HG03175 (cell line): ENCODE measurements at regions not wholly inside any gene's neighbourhood (a gene's known extent, or its start where the extent isn't known, plus 50 kb on each side); places are given as distances from the start of the nearest gene placed in this dataset.
"Not testable (repeated sequence)": the region's sequence is repeated elsewhere in the genome, so short reads cannot be mapped to it uniquely, and the experiment has no call there.

Source experiments
- ATAC-seq: cut with Tn5 transposase; IDR thresholded peaks from one replicate; pipeline ENCODE4 v1.9.1; 2021; ENCODE audit warnings: mild to moderate bottlenecking, moderate library complexity; ENCODE audit not compliant: unreplicated experiment

GRCh38 chr4:4116901-4117300 lies 109.8 kb downstream of the OTOP1 start:
- ATAC-seq, result not testable (repeated sequence)

GRCh38 chr4:4134368-4134767 lies 92.4 kb downstream of the OTOP1 start:
- ATAC-seq, result not testable (repeated sequence)

GRCh38 chr4:4136621-4137020 lies 90.1 kb downstream of the OTOP1 start:
- not testable (repeated sequence) for ATAC-seq
